ENCODE measurements at regions not wholly inside any gene's neighbourhood (a gene's known extent, or its start where the extent isn't known, plus 50 kb on each side); places are given as distances from the start of the nearest gene placed in this dataset.

DNA sequence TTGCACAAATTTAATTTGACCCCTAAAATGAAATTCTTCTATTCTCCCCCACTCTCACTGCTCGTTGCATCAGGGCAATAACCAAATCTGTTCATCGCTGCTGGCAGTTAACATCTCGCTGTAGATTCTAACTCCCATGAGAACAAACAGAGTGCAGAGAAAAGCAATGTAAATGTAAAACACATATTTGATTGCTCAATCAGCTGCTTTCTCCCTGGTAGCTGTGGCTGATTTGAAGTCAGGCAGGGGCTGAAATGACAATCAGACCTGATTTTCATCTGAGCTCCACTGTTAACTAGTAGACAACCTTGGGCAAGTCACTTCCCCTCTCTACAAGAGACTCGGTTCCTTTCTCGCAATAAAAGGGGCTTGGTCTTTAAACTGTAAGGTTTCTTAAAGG, 119.8 kb upstream of the CPNE4 start:
- no peak for DNase-seq (ENCODE audit: low read depth)
- TF ChIP-seq, protein P1, sequence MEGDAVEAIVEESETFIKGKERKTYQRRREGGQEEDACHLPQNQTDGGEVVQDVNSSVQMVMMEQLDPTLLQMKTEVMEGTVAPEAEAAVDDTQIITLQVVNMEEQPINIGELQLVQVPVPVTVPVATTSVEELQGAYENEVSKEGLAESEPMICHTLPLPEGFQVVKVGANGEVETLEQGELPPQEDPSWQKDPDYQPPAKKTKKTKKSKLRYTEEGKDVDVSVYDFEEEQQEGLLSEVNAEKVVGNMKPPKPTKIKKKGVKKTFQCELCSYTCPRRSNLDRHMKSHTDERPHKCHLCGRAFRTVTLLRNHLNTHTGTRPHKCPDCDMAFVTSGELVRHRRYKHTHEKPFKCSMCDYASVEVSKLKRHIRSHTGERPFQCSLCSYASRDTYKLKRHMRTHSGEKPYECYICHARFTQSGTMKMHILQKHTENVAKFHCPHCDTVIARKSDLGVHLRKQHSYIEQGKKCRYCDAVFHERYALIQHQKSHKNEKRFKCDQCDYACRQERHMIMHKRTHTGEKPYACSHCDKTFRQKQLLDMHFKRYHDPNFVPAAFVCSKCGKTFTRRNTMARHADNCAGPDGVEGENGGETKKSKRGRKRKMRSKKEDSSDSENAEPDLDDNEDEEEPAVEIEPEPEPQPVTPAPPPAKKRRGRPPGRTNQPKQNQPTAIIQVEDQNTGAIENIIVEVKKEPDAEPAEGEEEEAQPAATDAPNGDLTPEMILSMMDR (conservative IDR thresholded peaks at IDR 0.05; ENCODE audit: low read depth, low read length): no peak

DNA sequence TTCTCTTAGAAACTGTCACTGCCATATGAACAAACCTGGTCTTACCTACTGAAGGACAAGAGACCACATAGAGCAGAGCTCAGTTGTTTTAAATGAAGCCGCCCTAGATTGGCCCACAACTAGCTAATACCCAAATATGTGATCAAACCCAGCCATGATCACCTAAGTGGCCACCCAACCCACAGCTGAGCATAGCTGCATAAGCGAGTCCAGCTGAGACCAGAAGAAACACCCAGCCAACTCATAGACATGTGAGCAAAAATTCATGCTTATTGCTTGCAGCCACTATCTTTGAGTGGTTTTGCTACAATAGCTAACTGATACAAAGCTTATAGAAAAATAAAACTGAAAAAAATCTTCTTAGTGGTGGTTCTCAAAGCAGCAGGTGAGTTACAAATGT, 124.3 kb upstream of the CPNE4 start:
- TF ChIP-seq, protein P1 (conservative IDR thresholded peaks at IDR 0.05; ENCODE audit: low read depth, low read length): no peak
- no peak overlapping the region for H3K4me3 ChIP-seq (ENCODE audit: low read depth, low read length)
- DNase-seq (ENCODE audit: low read depth): no peak

More for the DNA sequence above, 119.8 kb upstream of the CPNE4 start:
- no peak overlapping the region for H3K4me3 ChIP-seq (ENCODE audit: low read depth, low read length)

DNA sequence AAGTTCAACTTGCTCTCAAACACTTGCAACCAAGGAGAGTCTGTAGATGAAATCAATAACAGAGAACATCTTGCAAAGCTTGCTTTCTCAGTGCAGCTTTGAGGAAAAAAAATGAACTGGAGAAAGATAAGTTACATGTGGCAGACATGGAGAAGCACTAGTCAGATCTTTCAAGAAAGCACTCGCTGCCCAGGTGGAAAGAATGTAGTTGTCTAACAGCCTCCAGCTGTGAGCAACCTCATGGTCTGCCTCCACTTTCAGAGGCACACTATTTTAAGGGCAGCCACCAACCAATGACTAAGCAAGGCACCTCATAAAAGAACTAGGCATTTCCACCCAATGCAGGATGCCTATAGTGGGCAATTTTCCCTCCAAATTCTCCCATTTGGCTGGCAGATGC, 125.4 kb upstream of the CPNE4 start:
- peak; percentile 10 for DNase-seq (ENCODE audit: low read depth)
- H3K4me3 ChIP-seq (ENCODE audit: low read depth, low read length): no peak overlapping the region
- TF ChIP-seq, protein P1 (conservative IDR thresholded peaks at IDR 0.05; ENCODE audit: low read depth, low read length): no peak

DNA sequence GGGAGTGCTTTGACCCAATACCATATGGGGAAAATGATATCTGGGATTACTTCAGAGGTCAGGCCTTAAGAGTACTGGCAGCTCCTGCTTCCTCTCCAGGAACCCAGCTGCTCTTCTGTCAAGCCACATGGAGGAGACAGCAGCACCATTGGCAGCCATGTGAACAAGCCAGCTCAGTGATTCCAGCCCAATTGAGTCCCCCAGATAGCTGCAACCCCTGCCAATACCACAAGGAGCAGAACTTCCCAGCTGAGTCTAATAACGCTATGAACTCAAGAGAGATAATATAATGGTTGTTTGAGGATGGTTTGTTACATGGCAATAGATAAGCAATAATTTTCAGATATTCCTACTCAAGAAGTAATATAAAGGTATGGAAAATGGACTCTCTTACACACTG, 126.8 kb upstream of the CPNE4 start:
- DNase-seq (ENCODE audit: low read depth): peak; percentile 11
- H3K4me3 ChIP-seq (ENCODE audit: low read depth, low read length): no peak overlapping the region
- TF ChIP-seq, protein P1 (conservative IDR thresholded peaks at IDR 0.05; ENCODE audit: low read depth, low read length): no peak

DNA sequence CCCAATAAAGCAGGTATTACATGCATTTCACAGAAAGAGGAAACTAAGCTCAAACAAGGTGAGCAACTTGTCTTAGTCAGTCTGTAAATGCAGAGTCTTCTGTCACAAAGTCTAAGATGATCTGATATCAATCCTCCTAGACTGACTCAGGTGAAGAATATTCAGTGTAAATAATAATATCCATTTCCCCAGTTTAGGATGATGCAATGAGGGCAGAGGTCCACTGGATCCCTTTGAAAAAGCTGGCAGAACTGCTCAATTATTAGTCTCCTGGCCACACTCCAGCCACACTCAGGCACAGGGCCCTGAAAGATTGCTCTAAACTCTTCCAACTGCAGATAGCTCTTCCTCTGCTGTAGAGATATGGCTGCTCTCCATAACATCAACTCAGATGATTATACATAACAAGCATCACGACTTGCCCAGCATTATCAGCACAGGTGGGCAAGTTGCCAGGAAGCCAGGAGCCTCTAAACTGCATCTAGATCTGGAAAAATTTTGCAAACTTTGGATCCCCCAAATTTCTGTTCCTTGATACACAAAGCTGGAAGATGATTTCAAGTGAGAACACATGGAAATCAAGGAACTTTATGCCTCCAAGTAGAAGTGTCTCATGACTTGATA, 129.8 kb upstream of the CPNE4 start:
- DNase-seq (ENCODE audit: low read depth): peak; percentile 49
- H3K4me3 ChIP-seq (ENCODE audit: low read depth, low read length): no peak overlapping the region
- TF ChIP-seq, protein P1 (conservative IDR thresholded peaks at IDR 0.05; ENCODE audit: low read depth, low read length): no peak

DNA sequence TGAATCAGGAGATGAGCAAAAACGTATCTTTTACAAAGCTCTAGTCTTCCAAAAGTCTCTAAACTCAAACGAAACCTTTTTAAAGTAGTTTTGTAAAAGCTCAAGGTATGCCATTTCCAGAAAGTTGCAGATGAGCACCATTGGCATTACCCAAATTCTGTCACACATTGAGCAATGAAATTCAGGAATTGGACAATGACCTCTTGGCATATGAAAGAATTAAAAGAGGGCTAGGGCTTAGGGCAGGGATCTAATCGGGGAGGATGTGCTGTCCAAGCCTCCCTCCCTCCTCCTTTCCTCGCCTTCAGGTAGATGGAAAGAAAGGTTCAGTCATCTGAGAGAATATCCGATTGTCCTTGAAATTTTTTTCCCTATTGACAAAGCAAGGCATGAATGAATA, 133.1 kb upstream of the CPNE4 start:
- TF ChIP-seq, protein P1 (conservative IDR thresholded peaks at IDR 0.05; ENCODE audit: low read depth, low read length): no peak
- H3K4me3 ChIP-seq (ENCODE audit: low read depth, low read length): no peak overlapping the region
- DNase-seq (ENCODE audit: low read depth): no peak

DNA sequence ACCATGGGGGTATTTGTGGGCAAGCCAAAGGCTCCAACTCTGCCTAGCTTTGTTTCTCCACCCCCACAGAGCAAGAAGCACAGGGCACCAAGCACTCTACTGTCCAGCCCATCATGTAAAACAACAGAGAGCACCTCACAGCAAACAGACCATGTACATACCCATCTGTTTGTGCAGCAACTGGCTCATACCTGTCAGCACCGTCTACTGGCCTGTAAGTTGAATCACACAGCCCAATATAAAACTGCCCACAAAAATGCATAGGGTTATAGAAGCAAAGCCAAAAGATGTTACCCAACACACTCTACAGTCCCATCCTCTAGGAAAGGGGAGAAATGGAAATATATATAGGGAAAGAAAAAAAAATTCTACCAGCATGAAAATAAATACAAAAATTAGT, 139.7 kb upstream of the CPNE4 start:
- TF ChIP-seq, protein P1 (conservative IDR thresholded peaks at IDR 0.05; ENCODE audit: low read depth, low read length): peak; percentile 7
- DNase-seq (ENCODE audit: low read depth): peak; percentile 57
- H3K4me3 ChIP-seq (ENCODE audit: low read depth, low read length): no peak overlapping the region
